NCI-H460 (cell line): ENCODE measurements at regions not wholly inside any gene's neighbourhood (a gene's known extent, or its start where the extent isn't known, plus 50 kb on each side); places are given as distances from the start of the nearest gene placed in this dataset.

Experiments used
- DNase-seq: peaks from one replicate; pipeline ENCODE4 v3.0.0-alpha.2; 2016; ENCODE audit warnings: low read depth; ENCODE audit errors: extremely low read depth

DNA sequence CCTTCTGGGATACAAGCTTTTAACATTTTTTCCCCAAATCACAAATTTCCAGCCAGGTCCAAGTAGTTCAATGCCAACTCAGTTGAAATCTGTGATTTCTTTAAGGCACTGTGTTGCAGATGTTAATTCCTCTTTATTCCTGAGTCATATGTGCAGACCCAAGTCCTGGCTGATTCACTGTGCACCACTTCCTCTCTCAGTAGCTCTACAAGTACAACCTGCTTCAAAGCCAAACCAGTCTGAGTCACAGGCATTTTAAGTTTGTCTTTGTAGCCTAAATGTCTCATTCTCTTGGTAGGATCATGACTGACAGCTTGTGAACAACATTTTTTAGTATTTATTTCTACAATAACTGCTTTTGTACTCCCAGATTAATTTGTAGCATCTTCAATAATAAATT is 165.6 kb upstream of the S100G start:
- no peak for DNase-seq

DNA sequence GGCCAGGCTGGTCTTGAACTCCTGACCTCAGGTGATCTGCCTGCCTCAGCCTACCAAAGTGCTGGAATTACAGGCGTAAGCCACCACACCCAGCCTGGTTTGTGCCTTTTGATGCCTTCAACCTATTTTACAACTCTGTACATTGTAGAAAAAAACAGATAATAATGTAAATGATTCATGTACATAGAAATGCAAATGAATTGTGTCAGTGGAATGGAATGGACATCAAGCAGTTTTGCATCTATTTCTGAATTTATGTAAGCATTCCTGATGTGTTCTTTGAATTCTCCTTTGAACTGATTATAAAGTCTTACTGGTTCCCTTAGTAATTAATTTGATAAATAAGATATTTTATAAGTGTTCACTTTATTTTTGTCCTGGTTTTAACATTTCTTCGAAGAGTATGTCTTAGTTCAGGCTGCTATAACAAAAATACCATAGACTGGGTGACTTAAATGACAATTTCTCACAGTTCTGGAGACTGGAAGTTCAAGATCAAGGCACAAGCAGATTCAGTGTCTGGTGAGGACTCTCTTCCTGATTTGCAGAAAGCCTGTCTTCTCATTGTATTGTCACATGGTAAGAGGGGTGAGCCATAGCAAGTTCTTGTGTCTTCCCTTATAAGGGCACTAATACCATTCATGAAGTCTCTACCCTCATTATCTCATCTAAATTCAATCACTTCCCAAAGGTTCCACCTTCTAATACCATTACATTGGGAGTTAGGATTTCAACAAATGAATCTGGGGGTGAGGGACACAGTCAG is 162.2 kb upstream of the S100G start:
- DNase-seq, result no peak

- DNase-seq, result no peak
Measured at GRCh38 chrX:16488959-16489358, 161.0 kb upstream of the S100G start.

DNA sequence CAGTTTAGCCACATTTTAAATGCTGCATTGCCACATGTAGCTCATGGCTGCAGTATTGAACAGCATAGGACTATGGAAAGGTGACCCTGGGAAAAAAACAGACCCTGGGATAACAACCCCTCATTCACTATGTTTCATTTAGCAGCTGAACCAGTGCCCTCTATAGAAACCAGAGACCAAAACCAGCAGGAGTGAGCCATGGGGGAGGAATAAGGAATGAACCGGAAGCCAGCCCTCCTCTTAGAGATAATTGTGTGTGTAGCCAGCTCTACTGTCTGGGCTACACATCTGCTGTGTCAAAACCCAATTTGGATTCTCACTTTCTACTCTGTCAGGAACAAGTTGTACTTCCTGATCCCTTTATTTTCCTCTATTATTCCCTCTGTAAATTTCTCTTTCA is 158.5 kb upstream of the S100G start:
- no peak for DNase-seq

DNA sequence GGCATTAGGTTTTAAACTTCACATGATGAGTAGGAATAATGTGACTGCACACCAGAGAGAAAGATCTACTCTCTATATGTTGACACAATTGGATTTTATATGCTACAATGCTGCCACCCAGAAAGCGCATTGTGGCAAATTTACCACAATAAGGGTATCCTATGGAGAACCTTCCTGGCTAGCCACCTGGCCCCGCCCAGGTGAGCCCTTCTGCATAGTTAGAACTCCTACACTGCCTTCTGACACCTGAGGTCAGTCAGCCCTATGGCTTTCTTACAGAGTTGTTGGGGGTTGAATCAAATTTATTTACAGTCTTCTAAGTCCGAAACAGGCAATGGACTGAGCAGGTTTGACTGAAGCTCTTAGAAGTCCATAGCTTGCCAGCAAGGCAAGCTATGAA is 153.8 kb upstream of the S100G start:
- no peak for DNase-seq

GRCh38 chrX:16511796-16512776 is 137.9 kb upstream of the S100G start:
- no peak for DNase-seq

- DNase-seq, result no peak
Measured at GRCh38 chrX:16516232-16516876, 133.6 kb upstream of the S100G start.

DNA sequence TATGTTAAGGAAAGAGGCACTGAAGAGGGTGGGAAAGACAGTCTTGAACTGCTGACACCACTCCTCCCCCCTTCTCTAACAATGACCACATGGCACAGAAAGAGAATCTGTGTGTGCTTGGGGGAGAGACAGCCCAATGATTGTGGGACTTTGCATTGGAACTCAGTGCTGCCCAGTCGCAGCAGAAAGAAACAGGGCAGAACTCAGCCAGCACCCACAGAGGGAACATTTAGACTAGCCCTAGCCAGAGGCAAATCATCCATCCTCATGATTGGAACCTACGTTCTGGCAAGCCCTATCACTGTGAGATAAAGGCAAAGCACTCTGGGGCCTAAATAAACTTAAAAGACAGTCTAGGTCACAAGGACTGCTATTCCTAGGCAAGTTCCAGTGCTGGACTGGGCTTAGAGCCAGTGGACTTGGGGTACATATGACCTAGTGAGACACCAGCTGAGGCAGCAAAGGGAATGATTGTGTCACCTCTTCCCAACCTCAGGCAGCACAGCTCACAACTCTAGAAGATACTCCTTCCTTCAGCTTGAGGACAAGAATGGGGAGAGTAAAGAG is 132.8 kb upstream of the S100G start:
- DNase-seq, result no peak

DNA sequence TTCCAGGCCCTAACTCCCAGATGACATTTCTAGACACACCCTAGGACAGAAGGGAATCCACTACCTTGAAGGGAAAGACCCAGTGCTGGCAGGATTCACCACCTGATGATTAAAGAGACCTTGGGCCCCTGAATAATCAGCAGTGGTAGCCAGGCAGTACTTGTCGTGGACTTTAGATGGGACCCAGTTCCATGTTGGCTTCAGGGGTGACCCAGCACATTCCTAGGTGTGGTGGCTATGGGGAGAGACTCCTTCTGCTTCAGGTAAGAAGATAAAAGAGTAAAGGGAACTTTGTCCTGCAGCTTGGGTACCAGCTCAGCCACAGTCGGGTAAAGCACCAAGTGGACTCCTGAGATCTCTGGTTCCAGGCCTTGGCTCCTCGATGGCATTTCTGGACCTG is 131.8 kb upstream of the S100G start:
- DNase-seq, result no peak

DNA sequence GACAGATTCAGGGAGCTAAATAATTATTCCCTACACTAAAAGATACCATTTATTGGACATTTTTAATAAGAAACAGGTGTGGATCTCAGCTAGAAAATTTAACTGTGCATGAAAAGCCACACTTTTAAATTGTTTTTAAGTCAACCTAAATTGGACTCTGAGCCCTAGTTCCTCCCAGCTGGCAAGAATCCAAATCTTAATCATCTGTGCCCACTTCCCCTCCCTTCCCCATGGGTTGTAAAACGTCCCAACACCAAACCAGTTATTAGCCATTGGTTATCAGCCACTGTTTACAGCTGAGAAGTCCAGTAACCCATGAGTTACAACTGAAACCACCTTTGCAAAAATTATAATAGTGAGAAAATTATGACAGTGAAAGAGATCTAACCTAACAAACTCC is 125.6 kb upstream of the S100G start:
- no peak for DNase-seq

- DNase-seq, result no peak
Measured at GRCh38 chrX:16526003-16526402, 124.0 kb upstream of the S100G start.

GRCh38 chrX:16528620-16529019 is 121.3 kb upstream of the S100G start:
- DNase-seq, result no peak
